Liver (tissue), 3 donors: ENCODE measurements at regions not wholly inside any gene's neighbourhood (a gene's known extent, or its start where the extent isn't known, plus 50 kb on each side); places are given as distances from the start of the nearest gene placed in this dataset.

Source experiments
- ATF3 ChIP-seq: IDR thresholded peaks from 2 replicates; pipeline ENCODE4 v1.6.1; 2016; ENCODE audit warnings: antibody characterized with exemption
- CTCF ChIP-seq: fragments of 150-350 bp; IDR thresholded peaks from 2 replicates; pipeline ENCODE4 v1.5.1; 2017; ENCODE audit warnings: improper control_type of control experiment, low read depth, low read length; ENCODE audit not compliant: missing input control
- EGR1 ChIP-seq, 2 donors: IDR thresholded peaks; 2 replicates each; pipeline ENCODE4 v1.6.1; 2016 to 2018; ENCODE audit warnings: antibody characterized with exemption in 2 of 2, low read depth in 2 of 2
- GABPA ChIP-seq, 2 donors: IDR thresholded peaks in 1 of 2; conservative IDR thresholded peaks in 1 of 2; 2 replicates each; pipeline ENCODE4 v1.6.1; 2016; ENCODE audit warnings: antibody characterized with exemption in 2 of 2, mild to moderate bottlenecking in 1 of 2, moderate library complexity in 1 of 2
- JUND ChIP-seq, 2 donors: IDR thresholded peaks; 2 replicates each; pipeline ENCODE4 v1.6.1; 2016; ENCODE audit warnings: antibody characterized with exemption in 2 of 2
- MAX ChIP-seq: IDR thresholded peaks from 2 replicates; pipeline ENCODE4 v1.6.1; 2016; ENCODE audit warnings: antibody characterized with exemption
- NR2F2 ChIP-seq: IDR thresholded peaks from 2 replicates; pipeline ENCODE4 v1.6.1; 2016; ENCODE audit warnings: antibody characterized with exemption
- RAD21 ChIP-seq, 2 donors: IDR thresholded peaks; 2 replicates each; pipeline ENCODE4 v1.6.1; 2016; ENCODE audit warnings: antibody characterized with exemption in 2 of 2, mild to moderate bottlenecking in 2 of 2
- REST ChIP-seq: IDR thresholded peaks from 2 replicates; pipeline ENCODE4 v1.6.1; 2016; ENCODE audit warnings: antibody characterized with exemption, mild to moderate bottlenecking
- RXRA ChIP-seq, 2 donors: IDR thresholded peaks; 2 replicates each; pipeline ENCODE4 v1.6.1; 2017 to 2018; ENCODE audit warnings: antibody characterized with exemption in 2 of 2, mild to moderate bottlenecking in 1 of 2
- SP1 ChIP-seq: IDR thresholded peaks from 2 replicates; pipeline ENCODE4 v1.6.1; 2018; ENCODE audit warnings: antibody characterized with exemption, mild to moderate bottlenecking
- TAF1 ChIP-seq: conservative IDR thresholded peaks from 2 replicates; pipeline ENCODE4 v1.6.1; 2016; ENCODE audit warnings: antibody characterized with exemption, mild to moderate bottlenecking
- YY1 ChIP-seq: IDR thresholded peaks from 2 replicates; pipeline ENCODE4 v1.6.1; 2016; ENCODE audit warnings: antibody characterized with exemption, mild to moderate bottlenecking
- donor health status: healthy.
- donor health status: healthy.

- TF ChIP-seq TAF1 (no peak), CTCF (no peak), JUND (IDR thresholded peaks at IDR 0.05) (no peak), RAD21 (IDR thresholded peaks at IDR 0.05) (no peak), GABPA (IDR thresholded peaks at IDR 0.05 in 1 of 2, conservative IDR thresholded peaks at IDR 0.05 in 1 of 2) (no peak), NR2F2 (no peak), ATF3 (no peak), REST (no peak), YY1 (no peak), MAX (no peak), RXRA (IDR thresholded peaks at IDR 0.05) (no peak), SP1 (no peak), EGR1 (IDR thresholded peaks at IDR 0.05; ENCODE audit: low read depth in 2 of 2) (no peak)
These were observed 298.5 kb upstream of the PROX1 start for GRCh38 chr1:213689260-213689659.
